Hepatocyte (in vitro differentiated cells): ENCODE measurements at regions not wholly inside any gene's neighbourhood (a gene's known extent, or its start where the extent isn't known, plus 50 kb on each side); places are given as distances from the start of the nearest gene placed in this dataset.

ENCODE experiments used
- EZH2phosphoT487 ChIP-seq: fragments of 200-600 bp; sonication (generic); IDR thresholded peaks from one replicate; pipeline ENCODE4 v1.6.1; 2018; ENCODE audit warnings: antibody characterized with exemption, mild to moderate bottlenecking, low read depth, moderate library complexity; ENCODE audit not compliant: unreplicated experiment, severe bottlenecking
- TF ChIP-seq, protein P1 (sequence below): fragments of 200-600 bp; sonication (generic); IDR thresholded peaks from 2 replicates; pipeline ENCODE4 v1.5.1; 2016; ENCODE audit warnings: antibody characterized with exemption, mild to moderate bottlenecking; ENCODE audit not compliant: poor library complexity

DNA sequence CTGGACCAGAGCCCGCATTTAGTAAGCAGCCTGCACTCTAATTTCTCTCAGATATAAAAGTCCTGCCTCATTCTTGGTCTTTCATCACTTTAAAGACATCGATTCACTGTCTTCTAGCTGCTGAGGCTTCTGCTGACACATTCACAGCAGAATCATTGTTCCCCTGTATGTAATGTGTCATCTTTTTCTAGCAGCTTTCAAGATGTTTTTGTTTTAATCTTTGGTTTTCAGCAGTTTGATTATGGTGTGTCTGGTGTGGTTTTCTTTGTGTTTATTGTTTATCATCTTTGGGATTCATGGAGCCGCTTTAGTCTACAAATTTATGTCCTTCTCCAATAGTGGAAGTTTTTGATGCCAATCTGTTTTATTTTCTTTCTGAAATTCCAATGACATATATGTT, 157.3 kb upstream of the STMND1 start:
- TF ChIP-seq, protein P1, sequence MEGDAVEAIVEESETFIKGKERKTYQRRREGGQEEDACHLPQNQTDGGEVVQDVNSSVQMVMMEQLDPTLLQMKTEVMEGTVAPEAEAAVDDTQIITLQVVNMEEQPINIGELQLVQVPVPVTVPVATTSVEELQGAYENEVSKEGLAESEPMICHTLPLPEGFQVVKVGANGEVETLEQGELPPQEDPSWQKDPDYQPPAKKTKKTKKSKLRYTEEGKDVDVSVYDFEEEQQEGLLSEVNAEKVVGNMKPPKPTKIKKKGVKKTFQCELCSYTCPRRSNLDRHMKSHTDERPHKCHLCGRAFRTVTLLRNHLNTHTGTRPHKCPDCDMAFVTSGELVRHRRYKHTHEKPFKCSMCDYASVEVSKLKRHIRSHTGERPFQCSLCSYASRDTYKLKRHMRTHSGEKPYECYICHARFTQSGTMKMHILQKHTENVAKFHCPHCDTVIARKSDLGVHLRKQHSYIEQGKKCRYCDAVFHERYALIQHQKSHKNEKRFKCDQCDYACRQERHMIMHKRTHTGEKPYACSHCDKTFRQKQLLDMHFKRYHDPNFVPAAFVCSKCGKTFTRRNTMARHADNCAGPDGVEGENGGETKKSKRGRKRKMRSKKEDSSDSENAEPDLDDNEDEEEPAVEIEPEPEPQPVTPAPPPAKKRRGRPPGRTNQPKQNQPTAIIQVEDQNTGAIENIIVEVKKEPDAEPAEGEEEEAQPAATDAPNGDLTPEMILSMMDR = no peak
- TF ChIP-seq EZH2phosphoT487 = no peak
